ENCODE measurements at regions not wholly inside any gene's neighbourhood (a gene's known extent, or its start where the extent isn't known, plus 50 kb on each side); places are given as distances from the start of the nearest gene placed in this dataset.

GRCh38 chr1:208326033-208326432 lies 81.8 kb upstream of the PLXNA2 start:
- no CpG with 5 or more reads among the region's 1 CpG for WGBS (ENCODE audit: insufficient coverage)
- Mint-ChIP-seq H3K4me3 (no peak overlapping the region), H3K9me3 (peaks cover 0 to 3% (median 0%) of the 10 kb centered on the region in 7 donors), H3K27me3 (ENCODE audit: low read depth in 3 of 3) (peaks cover 0 to 2% (median 1%) of the 10 kb centered on the region in 3 donors), H3K27ac (no peak overlapping the region), H3K36me3 (no peaks in the 10 kb centered on the region), H3K4me1 (no peaks in the 10 kb centered on the region)
- Histone ChIP-seq H3K27ac (ENCODE audit: low read depth in 1 of 2, low read length in 2 of 2) (no peak overlapping the region), H3K9ac (ENCODE audit: insufficient read depth, low read length, poor library complexity, severe bottlenecking) (no peak overlapping the region), H3K4me2 (replicated peaks; ENCODE audit: extremely low read depth, low read length, poor library complexity, severe bottlenecking) (no peak overlapping the region), H3K9me3 (replicated peaks in 1 of 2; ENCODE audit: control insufficient read depth in 1 of 2, insufficient read depth in 1 of 2, low read length in 2 of 2) (no peaks in the 10 kb centered on the region), H3K4me3 (replicated peaks in 1 of 3; ENCODE audit: low read depth in 2 of 3, low read length in 3 of 3) (no peak overlapping the region), H3K4me1 (ENCODE audit: control insufficient read depth in 1 of 2, insufficient read depth in 2 of 2, low read length in 2 of 2) (no peaks in the 10 kb centered on the region), H4K20me1 (ENCODE audit: insufficient read depth, low read length) (no peaks in the 10 kb centered on the region), H3K36me3 (replicated peaks in 1 of 2; ENCODE audit: control insufficient read depth in 1 of 2, insufficient read depth in 2 of 2, low read length in 2 of 2) (no peaks in the 10 kb centered on the region), H3K27me3 (ENCODE audit: control insufficient read depth in 2 of 2, insufficient read depth in 2 of 2, low read length in 2 of 2) (no peaks in the 10 kb centered on the region), H3K79me2 (ENCODE audit: insufficient read depth, low read length) (no peaks in the 10 kb centered on the region), H2AFZ (ENCODE audit: insufficient read depth, low read depth, low read length, poor library complexity, severe bottlenecking) (no peak overlapping the region)
- TF ChIP-seq CTCF (IDR thresholded peaks at IDR 0.05), result no peak
- intact Hi-C loops (cut with micrococcal nuclease), result no loop called here
- no peak for DNase-seq

- H3K36me3 Mint-ChIP-seq, result no peaks in the 10 kb centered on the region
- no peaks in the 10 kb centered on the region for H3K36me3 ChIP-seq (replicated peaks in 1 of 2; ENCODE audit: control insufficient read depth in 1 of 2, insufficient read depth in 2 of 2, low read length in 2 of 2)
- H3K27ac Mint-ChIP-seq, result no peak overlapping the region
- H3K79me2 ChIP-seq (ENCODE audit: insufficient read depth, low read length), result no peaks in the 10 kb centered on the region
- no peak overlapping the region for H2AFZ ChIP-seq (ENCODE audit: insufficient read depth, low read depth, low read length, poor library complexity, severe bottlenecking)
- no peak overlapping the region for H3K27ac ChIP-seq (ENCODE audit: low read depth in 1 of 2, low read length in 2 of 2)
- H3K4me3 ChIP-seq (replicated peaks in 1 of 3; ENCODE audit: low read depth in 2 of 3, low read length in 3 of 3), result no peak overlapping the region
- H3K9me3 Mint-ChIP-seq, result peaks cover 0 to 2% (median 0%) of the 10 kb centered on the region in 7 donors
- H3K4me1 ChIP-seq (ENCODE audit: control insufficient read depth in 1 of 2, insufficient read depth in 2 of 2, low read length in 2 of 2), result no peaks in the 10 kb centered on the region
- WGBS (ENCODE audit: insufficient coverage), result 86% methylated on average over 1 of the region's 2 CpGs
- peaks cover 0 to under 1% of the 10 kb centered on the region in 2 donors for H3K27me3 ChIP-seq (ENCODE audit: control insufficient read depth in 2 of 2, insufficient read depth in 2 of 2, low read length in 2 of 2)
- no peak for DNase-seq
- H3K9ac ChIP-seq (ENCODE audit: insufficient read depth, low read length, poor library complexity, severe bottlenecking), result no peak overlapping the region
- H3K9me3 ChIP-seq (replicated peaks in 1 of 2; ENCODE audit: control insufficient read depth in 1 of 2, insufficient read depth in 1 of 2, low read length in 2 of 2), result no peaks in the 10 kb centered on the region
- no peak for TF ChIP-seq CTCF (IDR thresholded peaks at IDR 0.05)
- H3K27me3 Mint-ChIP-seq (ENCODE audit: low read depth in 3 of 3), result peaks cover 0 to 2% (median 1%) of the 10 kb centered on the region in 3 donors
- no peaks in the 10 kb centered on the region for H4K20me1 ChIP-seq (ENCODE audit: insufficient read depth, low read length)
- H3K4me1 Mint-ChIP-seq, result no peaks in the 10 kb centered on the region
- H3K4me3 Mint-ChIP-seq, result no peak overlapping the region
- intact Hi-C loops (cut with micrococcal nuclease), result no loop called here
- no peak overlapping the region for H3K4me2 ChIP-seq (replicated peaks; ENCODE audit: extremely low read depth, low read length, poor library complexity, severe bottlenecking)
Measured at GRCh38 chr1:208329300-208329699, 85.1 kb upstream of the PLXNA2 start.
